HFF-Myc (cell line): ENCODE measurements at regions not wholly inside any gene's neighbourhood (a gene's known extent, or its start where the extent isn't known, plus 50 kb on each side); places are given as distances from the start of the nearest gene placed in this dataset.

ENCODE experiments used
- DNase-seq: peaks from one replicate; pipeline ENCODE4 v3.0.0-alpha.2; 2011; ENCODE audit warnings: low read depth; ENCODE audit errors: extremely low read depth
- H3K4me3 ChIP-seq: replicated peaks from 2 replicates; pipeline ENCODE4 v1.5.1; 2011; ENCODE audit warnings: low read depth, mild to moderate bottlenecking, control low read depth, low read length
- TF ChIP-seq, protein P1 (sequence below): IDR thresholded peaks from 2 replicates; pipeline ENCODE4 v1.5.1; 2012; ENCODE audit warnings: mild to moderate bottlenecking, low read depth, low read length, control low read depth; ENCODE audit errors: missing control alignments

- H3K4me3 ChIP-seq = no peak overlapping the region
- no peak for DNase-seq
- TF ChIP-seq, protein P1, sequence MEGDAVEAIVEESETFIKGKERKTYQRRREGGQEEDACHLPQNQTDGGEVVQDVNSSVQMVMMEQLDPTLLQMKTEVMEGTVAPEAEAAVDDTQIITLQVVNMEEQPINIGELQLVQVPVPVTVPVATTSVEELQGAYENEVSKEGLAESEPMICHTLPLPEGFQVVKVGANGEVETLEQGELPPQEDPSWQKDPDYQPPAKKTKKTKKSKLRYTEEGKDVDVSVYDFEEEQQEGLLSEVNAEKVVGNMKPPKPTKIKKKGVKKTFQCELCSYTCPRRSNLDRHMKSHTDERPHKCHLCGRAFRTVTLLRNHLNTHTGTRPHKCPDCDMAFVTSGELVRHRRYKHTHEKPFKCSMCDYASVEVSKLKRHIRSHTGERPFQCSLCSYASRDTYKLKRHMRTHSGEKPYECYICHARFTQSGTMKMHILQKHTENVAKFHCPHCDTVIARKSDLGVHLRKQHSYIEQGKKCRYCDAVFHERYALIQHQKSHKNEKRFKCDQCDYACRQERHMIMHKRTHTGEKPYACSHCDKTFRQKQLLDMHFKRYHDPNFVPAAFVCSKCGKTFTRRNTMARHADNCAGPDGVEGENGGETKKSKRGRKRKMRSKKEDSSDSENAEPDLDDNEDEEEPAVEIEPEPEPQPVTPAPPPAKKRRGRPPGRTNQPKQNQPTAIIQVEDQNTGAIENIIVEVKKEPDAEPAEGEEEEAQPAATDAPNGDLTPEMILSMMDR = no peak
These were observed 278.4 kb downstream of the RASEF start for GRCh38 chr9:82784589-82784988.

DNA sequence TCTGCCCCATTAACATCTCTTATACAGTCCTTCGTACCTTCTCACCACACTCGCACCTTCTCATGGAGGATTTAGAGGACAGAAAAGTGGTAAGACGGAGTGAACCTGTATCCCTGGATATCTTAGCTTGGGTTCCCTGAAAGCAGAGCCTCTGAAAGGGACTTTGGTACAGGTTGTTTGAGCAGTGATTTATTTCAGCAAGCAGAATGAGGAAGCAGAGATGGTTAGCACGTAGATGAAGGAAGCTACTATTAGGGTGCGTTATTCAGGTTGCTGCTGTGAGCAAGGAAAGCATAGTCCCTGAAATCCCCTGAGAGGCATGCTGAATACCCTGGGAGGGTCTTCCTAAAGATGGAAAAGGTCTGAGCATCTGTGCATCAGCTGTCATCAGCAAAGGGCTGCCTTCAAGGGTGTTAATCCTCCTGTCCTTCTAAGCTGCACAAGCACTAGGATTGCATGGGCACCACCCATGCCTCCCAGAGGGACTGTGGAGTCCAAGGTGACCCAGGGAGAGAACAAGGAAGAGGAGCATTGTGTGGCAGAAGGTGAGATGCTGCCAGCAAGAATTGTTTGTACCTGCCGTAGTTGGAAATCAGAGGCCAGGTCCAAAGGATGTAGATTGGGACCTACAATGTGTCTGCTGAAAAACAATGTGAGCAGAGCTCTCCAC, 273.7 kb downstream of the RASEF start:
- no peak for DNase-seq
- TF ChIP-seq, protein P1 = no peak

GRCh38 chr9:82790875-82791274, 272.1 kb downstream of the RASEF start:
- TF ChIP-seq, protein P1 = no peak
- H3K4me3 ChIP-seq = no peak overlapping the region
- DNase-seq = no peak

More for the DNA sequence above, 273.7 kb downstream of the RASEF start:
- no peak overlapping the region for H3K4me3 ChIP-seq

DNA sequence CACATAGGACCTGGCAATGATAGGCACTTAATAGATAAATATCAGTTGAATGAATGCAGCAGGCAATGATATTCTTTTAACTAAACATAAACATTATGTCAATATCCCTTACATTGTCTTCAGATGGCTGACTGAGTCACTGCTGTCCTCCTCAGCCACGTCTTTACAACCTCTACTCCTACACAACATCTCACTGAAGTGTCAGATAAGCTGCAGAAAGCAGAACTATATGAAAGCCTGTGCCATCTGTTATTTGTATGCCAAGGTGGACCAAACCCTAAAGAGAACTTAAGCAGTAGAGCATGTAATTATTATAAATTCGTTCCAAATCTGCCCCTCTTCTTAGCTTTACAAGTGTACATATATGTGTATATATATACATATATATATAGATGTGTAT, 271.2 kb downstream of the RASEF start:
- no peak overlapping the region for H3K4me3 ChIP-seq
- no peak for DNase-seq
- TF ChIP-seq, protein P1 = no peak

- TF ChIP-seq, protein P1 = no peak
- DNase-seq = no peak
- H3K4me3 ChIP-seq = no peak overlapping the region
These were observed 265.4 kb downstream of the RASEF start for GRCh38 chr9:82797534-82797933.

- DNase-seq = peak; percentile 2
- H3K4me3 ChIP-seq = no peak overlapping the region
- TF ChIP-seq, protein P1 = no peak
These were observed 263.7 kb downstream of the RASEF start for GRCh38 chr9:82799286-82799685.

DNA sequence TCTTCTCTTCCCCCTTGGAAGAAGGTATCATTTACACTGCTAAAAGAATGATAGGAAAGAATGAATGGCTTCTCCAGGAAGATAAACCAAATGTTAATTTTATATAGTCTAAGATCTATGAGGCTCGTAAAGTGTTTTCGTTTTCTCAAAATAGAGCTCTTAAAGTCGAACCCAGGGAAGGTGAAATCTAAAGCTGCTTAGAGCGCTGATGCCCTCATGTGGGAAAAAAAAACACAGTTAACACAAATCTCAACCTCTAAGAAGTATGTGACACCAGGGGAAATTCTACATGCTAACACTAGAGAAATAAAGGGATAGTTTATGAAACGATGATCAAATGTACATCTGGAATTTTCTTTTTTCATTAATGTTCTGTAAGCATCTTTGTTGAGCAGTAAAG, 257.9 kb downstream of the RASEF start:
- no peak for DNase-seq
- TF ChIP-seq, protein P1 = no peak
- H3K4me3 ChIP-seq = no peak overlapping the region
